WI38 (cell line): ENCODE measurements at regions not wholly inside any gene's neighbourhood (a gene's known extent, or its start where the extent isn't known, plus 50 kb on each side); places are given as distances from the start of the nearest gene placed in this dataset.

ENCODE experiments used
- H3K4me3 ChIP-seq: 2 replicates; pipeline ENCODE4 v1.5.1; 2011; ENCODE audit warnings: low read depth, mild to moderate bottlenecking, control low read depth, low read length
- TF ChIP-seq, protein P1 (sequence below): IDR thresholded peaks from 2 replicates; pipeline ENCODE4 v1.5.1; 2012; ENCODE audit warnings: low read depth, mild to moderate bottlenecking, control low read depth, low read length

DNA sequence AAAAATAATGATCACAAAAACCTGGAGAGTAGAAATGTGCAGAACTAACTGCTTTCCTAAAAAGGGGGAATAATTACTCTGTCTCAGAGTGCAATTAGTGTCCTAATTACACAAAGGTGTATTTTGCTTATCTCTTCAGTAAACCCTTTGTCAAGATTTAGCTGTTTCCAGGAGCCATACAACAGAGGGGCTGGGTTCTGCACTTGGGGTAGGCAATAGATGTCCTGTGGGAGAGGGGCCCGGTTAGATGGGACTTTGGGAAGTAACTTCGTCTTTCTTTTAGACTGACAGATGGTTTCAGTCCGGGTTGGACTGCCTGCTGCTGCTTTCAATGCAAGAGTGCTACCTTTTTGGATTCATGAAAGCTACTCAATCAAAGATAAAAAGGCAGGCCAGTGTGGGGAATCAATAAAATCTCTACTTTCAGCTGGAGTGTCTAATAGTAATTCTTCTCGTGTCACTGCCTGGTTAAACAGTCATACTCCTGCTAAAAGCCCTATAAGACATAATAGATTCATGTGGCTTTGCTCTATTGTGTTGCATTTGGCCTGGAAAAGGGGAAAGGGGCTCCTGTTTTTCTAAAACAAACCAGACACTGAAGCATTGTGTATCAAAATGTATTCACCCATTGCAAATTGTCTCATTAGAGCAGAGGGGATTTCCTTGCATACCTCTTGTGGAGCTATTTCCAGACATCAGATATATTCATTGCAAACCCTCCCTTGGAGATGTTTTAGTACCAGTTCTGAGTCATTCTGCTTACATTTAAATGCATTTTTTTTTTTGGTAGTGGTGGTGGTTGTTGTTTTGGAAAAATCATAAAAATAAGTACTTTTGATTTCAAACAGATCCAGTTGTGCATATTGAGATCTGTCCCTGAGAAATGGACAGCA, 83.3 kb upstream of the PCDH8 start:
- TF ChIP-seq, protein P1, sequence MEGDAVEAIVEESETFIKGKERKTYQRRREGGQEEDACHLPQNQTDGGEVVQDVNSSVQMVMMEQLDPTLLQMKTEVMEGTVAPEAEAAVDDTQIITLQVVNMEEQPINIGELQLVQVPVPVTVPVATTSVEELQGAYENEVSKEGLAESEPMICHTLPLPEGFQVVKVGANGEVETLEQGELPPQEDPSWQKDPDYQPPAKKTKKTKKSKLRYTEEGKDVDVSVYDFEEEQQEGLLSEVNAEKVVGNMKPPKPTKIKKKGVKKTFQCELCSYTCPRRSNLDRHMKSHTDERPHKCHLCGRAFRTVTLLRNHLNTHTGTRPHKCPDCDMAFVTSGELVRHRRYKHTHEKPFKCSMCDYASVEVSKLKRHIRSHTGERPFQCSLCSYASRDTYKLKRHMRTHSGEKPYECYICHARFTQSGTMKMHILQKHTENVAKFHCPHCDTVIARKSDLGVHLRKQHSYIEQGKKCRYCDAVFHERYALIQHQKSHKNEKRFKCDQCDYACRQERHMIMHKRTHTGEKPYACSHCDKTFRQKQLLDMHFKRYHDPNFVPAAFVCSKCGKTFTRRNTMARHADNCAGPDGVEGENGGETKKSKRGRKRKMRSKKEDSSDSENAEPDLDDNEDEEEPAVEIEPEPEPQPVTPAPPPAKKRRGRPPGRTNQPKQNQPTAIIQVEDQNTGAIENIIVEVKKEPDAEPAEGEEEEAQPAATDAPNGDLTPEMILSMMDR = no peak
- no peak overlapping the region for H3K4me3 ChIP-seq

DNA sequence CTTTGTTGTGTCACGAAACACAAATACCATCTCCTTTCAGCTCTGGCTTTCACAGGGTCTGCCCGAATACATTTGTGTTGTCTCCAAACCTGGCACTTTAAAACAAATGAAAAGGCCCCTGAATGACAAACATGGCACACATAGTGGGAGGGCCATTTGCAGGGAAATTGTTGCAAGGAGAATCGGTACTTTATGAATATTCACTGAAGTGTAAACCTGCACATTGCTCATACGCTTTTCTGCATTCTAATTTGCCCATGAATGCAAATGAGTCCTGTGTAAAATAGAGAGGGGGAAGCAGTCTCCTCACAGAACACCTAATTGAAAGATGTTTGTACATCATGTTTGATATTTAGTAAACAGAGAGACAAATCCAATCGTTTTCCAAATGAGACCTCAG, 82.7 kb upstream of the PCDH8 start:
- TF ChIP-seq, protein P1 = no peak

DNA sequence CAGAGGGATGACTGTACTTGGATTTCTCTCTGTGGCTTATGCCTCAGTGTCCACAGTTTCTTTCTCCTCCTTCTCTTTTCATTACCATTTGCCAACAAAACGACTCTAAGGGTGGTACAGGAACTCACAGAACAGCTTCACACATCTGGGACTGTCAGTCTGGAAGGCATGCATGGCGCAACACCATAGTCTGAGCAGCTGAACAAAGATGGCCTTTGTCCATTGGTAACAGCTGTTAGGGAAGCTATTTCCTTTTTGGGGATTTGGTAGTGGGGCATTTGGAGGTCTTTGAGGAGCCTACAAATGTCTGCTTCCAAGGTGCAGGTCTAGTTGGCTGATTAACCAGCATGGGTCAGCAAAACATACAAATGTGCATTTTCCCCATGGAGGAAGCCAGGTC, 81.4 kb upstream of the PCDH8 start:
- TF ChIP-seq, protein P1 = no peak
- no peak overlapping the region for H3K4me3 ChIP-seq

More for the DNA sequence above, 82.7 kb upstream of the PCDH8 start:
- H3K4me3 ChIP-seq = no peak overlapping the region

DNA sequence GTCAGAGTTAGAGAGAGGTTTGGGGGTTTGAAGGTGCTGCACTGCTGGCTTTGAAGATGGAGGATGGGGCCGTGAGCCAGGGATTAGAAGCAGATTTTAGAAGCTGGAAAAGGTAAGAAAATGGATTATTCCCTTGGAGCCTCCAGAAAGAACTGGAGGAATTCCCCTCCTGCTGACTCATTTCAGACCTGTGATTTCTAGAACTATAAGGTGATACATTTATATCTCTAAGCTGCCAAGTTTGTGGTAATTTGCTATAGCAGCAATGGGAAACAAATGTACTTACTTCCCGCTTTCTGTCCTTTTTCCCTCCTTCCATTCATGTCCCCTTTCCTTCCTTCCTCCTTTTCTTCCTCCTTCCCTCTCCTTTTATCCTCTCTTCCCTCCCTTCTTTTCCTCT, 78.5 kb upstream of the PCDH8 start:
- TF ChIP-seq, protein P1 = no peak

DNA sequence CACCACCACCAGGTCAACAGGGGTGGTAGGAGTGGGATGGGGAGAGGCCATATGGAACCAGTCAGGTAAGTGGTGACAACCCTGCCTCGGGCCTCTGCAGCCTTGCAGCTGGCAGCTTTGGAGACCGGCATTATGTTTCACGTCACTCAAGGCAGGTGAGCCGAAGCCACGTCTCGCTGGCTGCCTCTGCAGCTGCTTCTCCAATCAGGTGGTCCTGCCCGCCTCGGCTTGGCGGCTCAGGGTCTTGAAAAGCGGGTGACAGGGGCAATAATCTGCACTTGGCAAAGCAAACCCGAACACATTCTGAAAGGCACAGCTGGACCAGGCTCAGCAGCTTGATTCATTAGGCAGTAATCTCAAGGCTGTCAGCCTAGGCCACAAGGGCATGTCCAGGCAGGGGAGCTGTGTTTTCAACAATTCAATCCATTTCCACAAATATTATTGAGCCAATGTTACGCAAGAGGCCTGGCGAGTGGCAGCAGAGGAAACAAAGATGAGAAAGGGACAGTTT, 77.4 kb upstream of the PCDH8 start:
- TF ChIP-seq, protein P1 = no peak
- H3K4me3 ChIP-seq = no peak overlapping the region

More for the DNA sequence above, 78.5 kb upstream of the PCDH8 start:
- H3K4me3 ChIP-seq = no peak overlapping the region

DNA sequence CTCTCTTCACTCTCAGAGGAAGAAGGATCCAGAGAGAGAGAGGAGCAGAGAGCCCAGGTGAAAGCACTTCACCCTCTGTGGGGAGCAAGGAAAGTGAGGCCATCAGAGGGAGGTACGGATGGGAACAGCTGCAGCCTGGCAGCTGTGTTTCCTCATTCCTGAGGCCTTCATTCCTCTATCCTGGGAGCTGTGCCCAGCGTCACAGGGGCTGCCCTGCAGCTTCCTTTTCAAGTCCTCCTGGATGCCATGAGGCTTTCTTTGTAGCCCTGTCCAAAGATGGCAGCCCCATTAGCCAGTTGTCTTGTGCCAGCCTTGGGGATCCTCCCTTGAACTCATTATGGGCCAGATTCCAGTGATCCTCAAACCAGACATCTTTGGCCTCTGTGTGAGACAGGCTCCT, 76.8 kb upstream of the PCDH8 start:
- no peak overlapping the region for H3K4me3 ChIP-seq
- TF ChIP-seq, protein P1 = no peak
